HCT116 (cell line): ENCODE measurements at regions not wholly inside any gene's neighbourhood (a gene's known extent, or its start where the extent isn't known, plus 50 kb on each side); places are given as distances from the start of the nearest gene placed in this dataset.

Experiments used
- ATAC-seq: fragments of 200-7000 bp; cut with Tn5 transposase; 2 replicates; pipeline ENCODE4 v1.9.1; 2020; ENCODE audit warnings: mild to moderate bottlenecking, moderate library complexity
- BruUV-seq: library from RNA; stranded (reverse); fragments of 400-500 nt; replicated peaks from 2 replicates; lab custom pipeline; 2021; lab: Mats Ljungman, UMichigan
- CTCF ChIA-PET: fragments of 300-600 bp; sonication (Branson Sonifier 250); formaldehyde crosslinking; loops from one replicate; lab custom pipeline; 2021; ENCODE audit warnings: antibody characterized with exemption; lab: Charles Lee
- POLR2A ChIA-PET: fragments of 300-600, 350-600 bp; sonication (Branson Sonifier 250); formaldehyde crosslinking; loops from one replicate; lab custom pipeline; 2021; ENCODE audit warnings: antibody characterized with exemption; lab: Charles Lee
- RAD21 ChIA-PET, 2 experiments: fragments of 300-600 bp; sonication (Branson Sonifier 250); formaldehyde crosslinking; loops; one replicate each; lab custom pipeline; 2023; ENCODE audit warnings: low total read pairs in 2 of 2; ENCODE audit not compliant: uncharacterized antibody in 2 of 2, unreplicated experiment in 2 of 2, low non-redundant PET in 1 of 2; lab: Charles Lee
- DNase-seq: peaks from one replicate; pipeline ENCODE4 v3.0.0-alpha.2; 2010; ENCODE audit warnings: low read depth, low spot score
- H2AFZ ChIP-seq: fragments of 200-600 bp; shearing (Covaris generic), sonication (generic); 2 replicates; pipeline ENCODE4 v1.6.1; 2017; ENCODE audit warnings: low read depth, mixed run types, mixed read lengths, antibody characterized with exemption, low read length; ENCODE audit not compliant: poor library complexity, severe bottlenecking
- H3K27ac ChIP-seq: 2 replicates; pipeline ENCODE4 v1.5.1; 2012; ENCODE audit warnings: low read depth, low read length
- H3K27me3 ChIP-seq: fragments of 200-600 bp; sonication (generic); 2 replicates; pipeline ENCODE4 v1.6.1; 2016; ENCODE audit warnings: mixed run types, low read length, mixed read lengths; ENCODE audit not compliant: insufficient read depth
- H3K36me3 ChIP-seq, 2 experiments: fragments of 200-500 bp in 1 of 2; fragments of 200-600 bp in 1 of 2; sonication (Bioruptor generic) in 1 of 2; sonication (generic) in 1 of 2; 2 replicates each; pipeline versions ENCODE4 v1.5.1 to v1.6.1; 2014 to 2016; ENCODE audit warnings: low read length in 2 of 2, inconsistent platforms in 1 of 2, mixed read lengths in 1 of 2, mixed run types in 1 of 2; ENCODE audit not compliant: insufficient read depth in 2 of 2, control insufficient read depth in 1 of 2
- H3K4me1 ChIP-seq, 2 experiments: fragments of 200-600 bp in 1 of 2; sonication (generic) in 1 of 2; 2 replicates each; pipeline versions ENCODE4 v1.5.1 to v1.6.1; 2012 to 2017; ENCODE audit warnings: low read length in 2 of 2, inconsistent platforms in 1 of 2, mild to moderate bottlenecking in 1 of 2, mixed read lengths in 1 of 2, mixed run types in 1 of 2, moderate library complexity in 1 of 2; ENCODE audit not compliant: insufficient read depth in 2 of 2, control insufficient read depth in 1 of 2
- H3K4me2 ChIP-seq: fragments of 200-600 bp; sonication (generic); 2 replicates; pipeline ENCODE4 v1.6.1; 2017; ENCODE audit warnings: mixed run types, low read length, mixed read lengths
- H3K4me3 ChIP-seq, 2 experiments: fragments of 200-600 bp in 1 of 2; sonication (generic) in 1 of 2; replicated peaks in 1 of 2; 2 replicates each; pipeline ENCODE4 v1.5.1; 2011 to 2016; ENCODE audit warnings: low read length in 2 of 2, control low read depth in 1 of 2, low read depth in 1 of 2, mild to moderate bottlenecking in 1 of 2, mixed read lengths in 1 of 2, mixed run types in 1 of 2
- H3K79me2 ChIP-seq: fragments of 200-600 bp; sonication (generic); 2 replicates; pipeline ENCODE4 v1.6.1; 2017; ENCODE audit warnings: mild to moderate bottlenecking, mixed run types, low read length, moderate library complexity, mixed read lengths; ENCODE audit not compliant: insufficient read depth
- H3K9ac ChIP-seq: fragments of 200-600 bp; sonication (generic); 2 replicates; pipeline ENCODE4 v1.6.1; 2016; ENCODE audit warnings: low read length, mixed read lengths
- H3K9me2 ChIP-seq: fragments of 200-600 bp; sonication (generic), shearing (Covaris generic); 2 replicates; pipeline ENCODE4 v1.6.1; 2017; ENCODE audit warnings: mixed run types, mild to moderate bottlenecking, moderate library complexity; ENCODE audit not compliant: insufficient read depth
- H3K9me3 ChIP-seq, 2 experiments: fragments of 200-500 bp in 1 of 2; fragments of 200-600 bp in 1 of 2; sonication (Bioruptor generic) in 1 of 2; sonication (generic) in 1 of 2; 2 replicates each; pipeline ENCODE4 v1.6.1; 2014 to 2017; ENCODE audit warnings: low read length in 2 of 2, mixed read lengths in 2 of 2, inconsistent platforms in 1 of 2, low read depth in 1 of 2, mild to moderate bottlenecking in 1 of 2, mixed run types in 1 of 2, moderate library complexity in 1 of 2; ENCODE audit not compliant: control insufficient read depth in 1 of 2, insufficient read depth in 1 of 2
- H4K20me1 ChIP-seq: fragments of 200-600 bp; sonication (generic), shearing (Covaris generic); 2 replicates; pipeline ENCODE4 v1.6.1; 2017; ENCODE audit warnings: mixed run types, mild to moderate bottlenecking, moderate library complexity; ENCODE audit not compliant: insufficient read depth
- CBX3 ChIP-seq: IDR thresholded peaks from 2 replicates; pipeline ENCODE4 v1.6.1; 2012; ENCODE audit warnings: low read depth
- CEBPB ChIP-seq: IDR thresholded peaks from 2 replicates; pipeline ENCODE4 v1.6.1; 2012; ENCODE audit warnings: low read depth
- EGR1 ChIP-seq: IDR thresholded peaks from 2 replicates; pipeline ENCODE4 v1.6.1; 2012; ENCODE audit warnings: low read depth
- EZH2phosphoT487 ChIP-seq: fragments of 200-600 bp; IDR thresholded peaks from 2 replicates; pipeline ENCODE4 v1.6.1; 2018; ENCODE audit warnings: antibody characterized with exemption, borderline replicate concordance
- FOSL1 ChIP-seq: IDR thresholded peaks from 2 replicates; pipeline ENCODE4 v1.6.1; 2012; ENCODE audit warnings: low read depth
- POLR2AphosphoS5 ChIP-seq: IDR thresholded peaks from 2 replicates; pipeline ENCODE4 v1.6.1; 2011; ENCODE audit warnings: mild to moderate bottlenecking, low read depth, low read length, moderate library complexity
- RAD21 ChIP-seq: IDR thresholded peaks from 2 replicates; pipeline ENCODE4 v1.6.1; 2012; ENCODE audit warnings: low read depth, mild to moderate bottlenecking
- REST ChIP-seq: IDR thresholded peaks from 2 replicates; pipeline ENCODE4 v1.6.1; 2012; ENCODE audit warnings: low read depth
- SIN3A ChIP-seq: IDR thresholded peaks from 2 replicates; pipeline ENCODE4 v1.6.1; 2012; ENCODE audit warnings: low read depth
- SRF ChIP-seq: IDR thresholded peaks from 2 replicates; pipeline ENCODE4 v1.6.1; 2012; ENCODE audit warnings: low read depth
- TCF7L2 ChIP-seq: IDR thresholded peaks from 2 replicates; pipeline ENCODE4 v1.7.0; 2011; ENCODE audit warnings: borderline replicate concordance, inconsistent platforms; ENCODE audit not compliant: insufficient read depth, insufficient read length; ENCODE audit errors: extremely low read depth
- ZFX ChIP-seq: fragments of 450-650 bp; IDR thresholded peaks from 2 replicates; pipeline ENCODE4 v1.6.1; 2017
- intact Hi-C: fragments of 100-400 bp; cut with micrococcal nuclease; formaldehyde crosslinking; loops from 2 replicates; pipeline ENCODE4 v1.10.0; 2022

- RAD21 ChIA-PET = no interaction called here
- TF ChIP-seq SRF = no peak
- no peak for TF ChIP-seq REST
- no peak for TF ChIP-seq EZH2phosphoT487
- no peak for TF ChIP-seq POLR2AphosphoS5
- no peak overlapping the region for H3K4me3 ChIP-seq
- no peaks in the 10 kb centered on the region for H3K4me1 ChIP-seq
- H3K4me2 ChIP-seq = no peak overlapping the region
- H3K27ac ChIP-seq = no peak overlapping the region
- intact Hi-C loops = no loop called here
- no TSS peak for BruUV-seq
- no peak for DNase-seq
- H3K9me3 ChIP-seq = no peaks in the 10 kb centered on the region
- H2AFZ ChIP-seq = no peak overlapping the region
- H3K9me2 ChIP-seq = no peaks in the 10 kb centered on the region
- CTCF ChIA-PET = no interaction called here
- no peaks in the 10 kb centered on the region for H3K79me2 ChIP-seq
- no peaks in the 10 kb centered on the region for H3K27me3 ChIP-seq
- H3K36me3 ChIP-seq = no peaks in the 10 kb centered on the region
- no peak overlapping the region for H3K9ac ChIP-seq
- no peak for ATAC-seq
- POLR2A ChIA-PET = no interaction called here
- H4K20me1 ChIP-seq = no peaks in the 10 kb centered on the region
Observed at GRCh38 chr3:4250064-4250463, 53.1 kb upstream of the SETMAR start.

DNA sequence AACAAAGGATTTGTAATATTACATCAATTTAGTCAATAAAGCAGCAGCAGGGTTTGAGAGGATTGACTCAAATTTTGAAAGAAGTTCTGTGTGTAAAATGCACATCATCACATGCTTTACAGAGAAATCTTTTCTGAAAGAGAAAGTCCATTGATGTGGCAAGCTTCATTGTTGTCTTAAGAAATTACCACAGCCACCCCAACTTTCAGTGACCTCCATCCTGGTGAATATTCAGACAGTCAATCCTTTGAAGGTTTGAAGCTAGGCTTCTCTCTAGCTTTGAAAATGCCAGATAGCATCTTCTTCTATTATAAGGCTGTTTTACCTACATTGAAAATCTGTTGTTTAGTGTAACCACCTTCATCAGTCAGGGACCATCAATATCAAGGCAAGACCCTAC lies 51.8 kb upstream of the SETMAR start:
- DNase-seq (no peak), ATAC-seq (no peak)
- BruUV-seq = no TSS peak
- no peak overlapping the region for H2AFZ ChIP-seq
- no peak overlapping the region for H3K4me3 ChIP-seq
- intact Hi-C loops = no loop called here
- H3K36me3 ChIP-seq = no peaks in the 10 kb centered on the region
- no peaks in the 10 kb centered on the region for H3K9me3 ChIP-seq
- TF ChIP-seq ZFX = no peak
- TF ChIP-seq REST = no peak
- TF ChIP-seq SRF = no peak
- no peak for TF ChIP-seq EGR1
- no peak for TF ChIP-seq RAD21
- no peak for TF ChIP-seq SIN3A
- TF ChIP-seq FOSL1 = no peak
- no peak for TF ChIP-seq CBX3
- TF ChIP-seq EZH2phosphoT487 = no peak
- TF ChIP-seq TCF7L2 = no peak
- no peak for TF ChIP-seq CEBPB
- H3K9ac ChIP-seq = no peak overlapping the region
- ChIA-PET RAD21 (no interaction called here), CTCF (no interaction called here), POLR2A (no interaction called here)
- no peaks in the 10 kb centered on the region for H3K27me3 ChIP-seq
- H3K4me2 ChIP-seq = no peak overlapping the region
- no peaks in the 10 kb centered on the region for H3K4me1 ChIP-seq
- no peak overlapping the region for H3K27ac ChIP-seq
- H3K9me2 ChIP-seq = no peaks in the 10 kb centered on the region
- no peaks in the 10 kb centered on the region for H3K79me2 ChIP-seq
- H4K20me1 ChIP-seq = no peaks in the 10 kb centered on the region
